ENCODE measurements at regions not wholly inside any gene's neighbourhood (a gene's known extent, or its start where the extent isn't known, plus 50 kb on each side); places are given as distances from the start of the nearest gene placed in this dataset.

DNA sequence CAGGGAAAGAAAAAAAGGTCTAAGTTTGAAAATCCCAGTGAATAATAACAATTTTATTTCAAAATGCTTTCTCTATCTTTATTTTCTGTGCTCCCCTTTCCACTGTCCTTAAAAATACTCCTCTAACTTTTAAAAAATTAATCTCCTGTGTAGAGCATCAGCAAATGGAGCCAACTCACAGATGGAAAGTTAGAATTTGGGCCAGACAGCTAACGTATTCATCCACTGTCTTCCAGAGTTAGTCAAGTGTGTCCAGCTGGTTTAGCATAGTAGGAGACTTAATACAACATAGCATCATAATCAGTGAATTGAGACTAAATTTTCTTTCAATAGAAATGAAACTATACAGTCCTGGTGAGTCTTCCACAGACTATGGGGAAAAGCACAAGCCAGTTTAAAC, 419.0 kb upstream of the LRRC7 start:
- no peak for DNase-seq
- Histone ChIP-seq H2AFZ (no peak overlapping the region), H3K27me3 (replicated peaks; ENCODE audit: insufficient read depth) (no peaks in the 10 kb centered on the region), H3K79me2 (ENCODE audit: insufficient read depth) (no peaks in the 10 kb centered on the region), H3K36me3 (ENCODE audit: low read depth) (no peaks in the 10 kb centered on the region), H3K4me1 (ENCODE audit: insufficient read depth) (no peaks in the 10 kb centered on the region), H3K4me3 (no peak overlapping the region), H3K9ac (no peak overlapping the region), H4K20me1 (ENCODE audit: insufficient read depth) (no peaks in the 10 kb centered on the region), H3K27ac (no peak overlapping the region), H3K9me2 (ENCODE audit: insufficient read depth) (no peaks in the 10 kb centered on the region), H3K9me3 (ENCODE audit: low read depth) (no peaks in the 10 kb centered on the region), H3K4me2 (ENCODE audit: unreplicated experiment) (no peak overlapping the region), H3F3A (ENCODE audit: insufficient read depth) (no peaks in the 10 kb centered on the region)
- WGBS, 2 experiments (ENCODE audit: low coverage in 1 of 2, low lambda C conversion rate in 2 of 2, missing lambda C conversion rate in 2 of 2): 0 to 3% methylated on average over 1 of the region's 1 CpG
- TF ChIP-seq EZH2 (IDR thresholded peaks at IDR 0.05; ENCODE audit: insufficient read depth, poor library complexity, severe bottlenecking) (no peak), EZH2phosphoT487 (IDR thresholded peaks at IDR 0.05; ENCODE audit: insufficient read depth, low read depth) (no peak)
- in situ Hi-C loops (cut with MboI): no loop called here

DNA sequence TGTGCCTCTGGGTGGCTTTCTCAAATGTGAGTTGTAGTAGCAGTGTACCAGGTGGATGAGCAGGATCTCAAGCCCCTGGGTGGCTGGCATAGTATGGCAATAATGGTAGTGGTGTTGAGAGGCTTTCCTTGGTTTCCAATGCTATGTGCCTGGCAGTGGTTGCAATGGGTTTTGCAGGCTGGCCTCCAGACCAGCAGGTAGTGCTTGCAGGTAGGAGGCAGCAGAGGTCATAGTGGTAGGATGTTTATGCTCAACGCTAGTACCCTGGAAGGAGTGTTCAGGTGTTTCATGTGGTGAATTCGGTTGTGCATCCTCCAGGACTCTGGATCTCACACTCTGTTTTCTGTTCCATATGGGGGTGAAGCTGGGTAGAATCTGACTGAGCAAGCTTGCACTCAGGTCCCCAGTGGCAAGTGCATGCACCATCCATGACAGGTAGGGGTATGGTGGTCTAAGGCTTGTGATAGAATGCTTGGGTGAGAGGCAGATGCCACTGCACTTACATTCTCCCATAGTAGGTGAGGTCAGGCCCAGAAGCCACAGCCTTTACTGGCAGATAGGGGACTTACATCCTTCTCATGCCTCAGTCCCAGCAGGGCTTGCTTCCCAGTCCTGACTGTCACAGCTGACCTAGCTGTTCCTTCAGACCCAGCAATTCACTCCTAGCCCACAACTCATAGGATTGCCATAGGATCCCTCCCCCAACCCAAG, 410.5 kb upstream of the LRRC7 start:
- H4K20me1 ChIP-seq (ENCODE audit: insufficient read depth): no peaks in the 10 kb centered on the region
- H3K27me3 ChIP-seq (replicated peaks; ENCODE audit: insufficient read depth): no peaks in the 10 kb centered on the region
- H3K9me2 ChIP-seq (ENCODE audit: insufficient read depth): no peaks in the 10 kb centered on the region
- no peak for DNase-seq
- H3K4me3 ChIP-seq: no peak overlapping the region
- H3F3A ChIP-seq (ENCODE audit: insufficient read depth): no peaks in the 10 kb centered on the region
- no peaks in the 10 kb centered on the region for H3K79me2 ChIP-seq (ENCODE audit: insufficient read depth)
- no peak overlapping the region for H3K27ac ChIP-seq
- no peaks in the 10 kb centered on the region for H3K36me3 ChIP-seq (ENCODE audit: low read depth)
- 42 to 43% methylated on average over 2 of the region's 2 CpGs for WGBS, 2 experiments (ENCODE audit: low coverage in 1 of 2, low lambda C conversion rate in 2 of 2, missing lambda C conversion rate in 2 of 2)
- H3K4me2 ChIP-seq (ENCODE audit: unreplicated experiment): no peak overlapping the region
- in situ Hi-C loops (cut with MboI): no loop called here
- no peak for TF ChIP-seq EZH2 (IDR thresholded peaks at IDR 0.05; ENCODE audit: insufficient read depth, poor library complexity, severe bottlenecking)
- no peak for TF ChIP-seq EZH2phosphoT487 (IDR thresholded peaks at IDR 0.05; ENCODE audit: insufficient read depth, low read depth)
- no peaks in the 10 kb centered on the region for H3K4me1 ChIP-seq (ENCODE audit: insufficient read depth)
- H3K9me3 ChIP-seq (ENCODE audit: low read depth): no peaks in the 10 kb centered on the region
- no peak overlapping the region for H2AFZ ChIP-seq
- H3K9ac ChIP-seq: no peak overlapping the region

DNA sequence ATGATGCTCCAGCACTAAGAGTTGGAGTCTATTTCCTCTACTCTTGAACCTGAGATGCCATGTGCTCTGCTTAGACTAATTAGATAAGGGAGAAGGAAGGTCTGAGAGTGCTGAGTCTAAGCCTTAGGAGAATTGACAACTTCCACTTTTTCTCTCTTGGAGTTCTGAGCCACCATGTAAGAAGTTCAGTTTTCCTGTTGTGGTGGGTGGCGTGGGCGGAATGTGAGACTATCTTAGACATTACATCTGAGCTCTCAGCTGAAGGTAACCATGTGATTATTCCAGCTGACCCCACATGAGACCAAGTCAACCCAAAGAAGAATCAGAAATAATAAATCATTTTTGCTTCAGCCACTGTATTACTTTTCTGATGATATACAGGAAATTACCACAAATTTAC, 404.5 kb upstream of the LRRC7 start:
- no peaks in the 10 kb centered on the region for H4K20me1 ChIP-seq (ENCODE audit: insufficient read depth)
- no peaks in the 10 kb centered on the region for H3K9me3 ChIP-seq (ENCODE audit: low read depth)
- no peaks in the 10 kb centered on the region for H3F3A ChIP-seq (ENCODE audit: insufficient read depth)
- no peak for TF ChIP-seq EZH2 (IDR thresholded peaks at IDR 0.05; ENCODE audit: insufficient read depth, poor library complexity, severe bottlenecking)
- no peak for TF ChIP-seq EZH2phosphoT487 (IDR thresholded peaks at IDR 0.05; ENCODE audit: insufficient read depth, low read depth)
- 10 to 16% methylated on average over 2 of the region's 2 CpGs for WGBS, 2 experiments (ENCODE audit: low coverage in 1 of 2, low lambda C conversion rate in 2 of 2, missing lambda C conversion rate in 2 of 2)
- H3K27ac ChIP-seq: no peak overlapping the region
- in situ Hi-C loops (cut with MboI): no loop called here
- H3K4me2 ChIP-seq (ENCODE audit: unreplicated experiment): no peak overlapping the region
- no peaks in the 10 kb centered on the region for H3K4me1 ChIP-seq (ENCODE audit: insufficient read depth)
- no peaks in the 10 kb centered on the region for H3K79me2 ChIP-seq (ENCODE audit: insufficient read depth)
- no peak overlapping the region for H2AFZ ChIP-seq
- no peaks in the 10 kb centered on the region for H3K9me2 ChIP-seq (ENCODE audit: insufficient read depth)
- H3K27me3 ChIP-seq (replicated peaks; ENCODE audit: insufficient read depth): no peaks in the 10 kb centered on the region
- no peak for DNase-seq
- H3K4me3 ChIP-seq: no peak overlapping the region
- no peak overlapping the region for H3K9ac ChIP-seq
- H3K36me3 ChIP-seq (ENCODE audit: low read depth): no peaks in the 10 kb centered on the region

DNA sequence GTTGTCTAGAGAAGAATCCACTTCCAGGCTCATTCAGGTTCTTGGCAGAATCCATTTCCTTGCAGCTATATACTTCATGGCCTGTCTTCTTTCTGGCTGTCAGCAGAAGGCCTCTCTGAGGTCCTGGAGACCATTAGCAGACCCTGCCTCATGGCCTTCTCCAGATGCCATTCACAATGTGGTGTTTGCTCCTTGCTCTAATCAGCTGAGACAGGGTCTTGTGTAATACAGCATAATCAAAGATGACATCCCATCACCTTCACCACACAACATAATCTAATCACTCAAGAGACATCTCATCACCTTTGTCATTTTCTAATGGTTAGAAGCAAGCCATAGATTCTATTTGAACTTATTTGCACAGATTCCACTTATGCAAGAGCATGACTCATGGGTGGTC, 403.9 kb upstream of the LRRC7 start:
- in situ Hi-C loops (cut with MboI): no loop called here
- no peak for DNase-seq
- no peaks in the 10 kb centered on the region for H3K9me2 ChIP-seq (ENCODE audit: insufficient read depth)
- no peak overlapping the region for H3K4me3 ChIP-seq
- H3K79me2 ChIP-seq (ENCODE audit: insufficient read depth): no peaks in the 10 kb centered on the region
- no peaks in the 10 kb centered on the region for H3K9me3 ChIP-seq (ENCODE audit: low read depth)
- no peaks in the 10 kb centered on the region for H4K20me1 ChIP-seq (ENCODE audit: insufficient read depth)
- no peak overlapping the region for H3K9ac ChIP-seq
- H3K4me2 ChIP-seq (ENCODE audit: unreplicated experiment): no peak overlapping the region
- H3F3A ChIP-seq (ENCODE audit: insufficient read depth): no peaks in the 10 kb centered on the region
- no peak overlapping the region for H3K27ac ChIP-seq
- no peaks in the 10 kb centered on the region for H3K4me1 ChIP-seq (ENCODE audit: insufficient read depth)
- TF ChIP-seq EZH2phosphoT487 (IDR thresholded peaks at IDR 0.05; ENCODE audit: insufficient read depth, low read depth): no peak
- TF ChIP-seq EZH2 (IDR thresholded peaks at IDR 0.05; ENCODE audit: insufficient read depth, poor library complexity, severe bottlenecking): no peak
- H3K36me3 ChIP-seq (ENCODE audit: low read depth): no peaks in the 10 kb centered on the region
- no peaks in the 10 kb centered on the region for H3K27me3 ChIP-seq (replicated peaks; ENCODE audit: insufficient read depth)
- no peak overlapping the region for H2AFZ ChIP-seq

DNA sequence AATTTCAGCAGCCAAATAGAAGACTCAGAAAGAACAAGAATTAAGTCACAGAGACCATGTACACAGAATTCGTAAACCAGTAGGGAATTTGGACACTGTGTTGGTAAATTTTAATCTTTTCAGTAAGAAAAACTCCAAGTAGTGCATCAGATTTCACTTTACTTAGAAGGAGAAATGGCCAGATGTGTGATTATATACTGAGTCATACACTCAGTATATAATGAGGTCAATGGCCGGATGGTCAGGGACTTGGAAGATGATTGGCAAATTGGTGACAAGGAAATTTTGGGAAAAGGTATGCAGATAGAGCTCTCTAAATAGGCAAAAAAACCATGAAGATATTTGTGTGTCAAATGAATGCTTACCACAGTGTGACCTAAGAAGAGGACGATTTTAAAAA, 399.8 kb upstream of the LRRC7 start:
- in situ Hi-C loops (cut with MboI): no loop called here
- 25 to 30% methylated on average over 3 of the region's 3 CpGs for WGBS, 2 experiments (ENCODE audit: low coverage in 1 of 2, low lambda C conversion rate in 2 of 2, missing lambda C conversion rate in 2 of 2)
- no peak overlapping the region for H3K27ac ChIP-seq

More for the DNA sequence above, 399.8 kb upstream of the LRRC7 start:
- H3K4me2 ChIP-seq (ENCODE audit: unreplicated experiment): no peak overlapping the region
- no peak for TF ChIP-seq EZH2phosphoT487 (IDR thresholded peaks at IDR 0.05; ENCODE audit: insufficient read depth, low read depth)
- TF ChIP-seq EZH2 (IDR thresholded peaks at IDR 0.05; ENCODE audit: insufficient read depth, poor library complexity, severe bottlenecking): no peak
- DNase-seq: no peak
- no peaks in the 10 kb centered on the region for H3K36me3 ChIP-seq (ENCODE audit: low read depth)
- no peaks in the 10 kb centered on the region for H3K27me3 ChIP-seq (replicated peaks; ENCODE audit: insufficient read depth)
- no peak overlapping the region for H3K9ac ChIP-seq
- no peaks in the 10 kb centered on the region for H3K79me2 ChIP-seq (ENCODE audit: insufficient read depth)
- no peaks in the 10 kb centered on the region for H3K9me2 ChIP-seq (ENCODE audit: insufficient read depth)
- H3K4me3 ChIP-seq: no peak overlapping the region
- no peaks in the 10 kb centered on the region for H3K4me1 ChIP-seq (ENCODE audit: insufficient read depth)
- H3F3A ChIP-seq (ENCODE audit: insufficient read depth): no peaks in the 10 kb centered on the region
- no peaks in the 10 kb centered on the region for H4K20me1 ChIP-seq (ENCODE audit: insufficient read depth)
- H3K9me3 ChIP-seq (ENCODE audit: low read depth): no peaks in the 10 kb centered on the region
- no peak overlapping the region for H2AFZ ChIP-seq

Measured in GM23248 (cell line).